Fibroblast of villous mesenchyme (primary cell): ENCODE measurements at regions not wholly inside any gene's neighbourhood (a gene's known extent, or its start where the extent isn't known, plus 50 kb on each side); places are given as distances from the start of the nearest gene placed in this dataset.
"Not testable (repeated sequence)": the region's sequence is repeated elsewhere in the genome, so short reads cannot be mapped to it uniquely, and the experiment has no call there.

ENCODE experiments used
- DNase-seq: peaks from one replicate; pipeline ENCODE4 v3.0.0-alpha.2; 2010; ENCODE audit warnings: low read depth
- H3K4me3 ChIP-seq: 2 replicates; pipeline ENCODE4 v1.5.1; 2011; ENCODE audit warnings: low read depth, mild to moderate bottlenecking, low read length
- TF ChIP-seq, protein P1 (sequence below): IDR thresholded peaks from 2 replicates; pipeline ENCODE4 v1.5.1; 2012; ENCODE audit warnings: low read depth, mild to moderate bottlenecking, low read length; ENCODE audit not compliant: insufficient read depth

DNA sequence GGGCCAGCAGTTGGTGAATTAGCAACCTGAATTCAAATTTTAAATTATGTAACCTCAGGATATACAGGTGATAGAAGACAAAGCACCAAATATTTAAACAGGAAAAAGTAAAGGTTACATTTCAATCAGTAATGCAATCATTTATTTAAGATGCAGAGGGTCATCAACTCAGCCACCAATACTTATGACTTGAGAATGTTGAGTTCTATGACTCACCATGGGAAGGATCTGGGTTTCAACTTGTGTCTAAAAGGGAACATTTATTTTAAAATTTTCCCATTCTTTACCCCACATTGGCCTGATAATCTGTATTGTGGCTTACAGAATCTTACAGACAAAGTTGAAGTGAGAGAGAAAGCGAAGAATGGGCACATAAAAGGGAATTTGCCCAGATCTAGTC is 418.0 kb downstream of the NDFIP2 start:
- no peak overlapping the region for H3K4me3 ChIP-seq
- TF ChIP-seq, protein P1, sequence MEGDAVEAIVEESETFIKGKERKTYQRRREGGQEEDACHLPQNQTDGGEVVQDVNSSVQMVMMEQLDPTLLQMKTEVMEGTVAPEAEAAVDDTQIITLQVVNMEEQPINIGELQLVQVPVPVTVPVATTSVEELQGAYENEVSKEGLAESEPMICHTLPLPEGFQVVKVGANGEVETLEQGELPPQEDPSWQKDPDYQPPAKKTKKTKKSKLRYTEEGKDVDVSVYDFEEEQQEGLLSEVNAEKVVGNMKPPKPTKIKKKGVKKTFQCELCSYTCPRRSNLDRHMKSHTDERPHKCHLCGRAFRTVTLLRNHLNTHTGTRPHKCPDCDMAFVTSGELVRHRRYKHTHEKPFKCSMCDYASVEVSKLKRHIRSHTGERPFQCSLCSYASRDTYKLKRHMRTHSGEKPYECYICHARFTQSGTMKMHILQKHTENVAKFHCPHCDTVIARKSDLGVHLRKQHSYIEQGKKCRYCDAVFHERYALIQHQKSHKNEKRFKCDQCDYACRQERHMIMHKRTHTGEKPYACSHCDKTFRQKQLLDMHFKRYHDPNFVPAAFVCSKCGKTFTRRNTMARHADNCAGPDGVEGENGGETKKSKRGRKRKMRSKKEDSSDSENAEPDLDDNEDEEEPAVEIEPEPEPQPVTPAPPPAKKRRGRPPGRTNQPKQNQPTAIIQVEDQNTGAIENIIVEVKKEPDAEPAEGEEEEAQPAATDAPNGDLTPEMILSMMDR = no peak
- no peak for DNase-seq

DNA sequence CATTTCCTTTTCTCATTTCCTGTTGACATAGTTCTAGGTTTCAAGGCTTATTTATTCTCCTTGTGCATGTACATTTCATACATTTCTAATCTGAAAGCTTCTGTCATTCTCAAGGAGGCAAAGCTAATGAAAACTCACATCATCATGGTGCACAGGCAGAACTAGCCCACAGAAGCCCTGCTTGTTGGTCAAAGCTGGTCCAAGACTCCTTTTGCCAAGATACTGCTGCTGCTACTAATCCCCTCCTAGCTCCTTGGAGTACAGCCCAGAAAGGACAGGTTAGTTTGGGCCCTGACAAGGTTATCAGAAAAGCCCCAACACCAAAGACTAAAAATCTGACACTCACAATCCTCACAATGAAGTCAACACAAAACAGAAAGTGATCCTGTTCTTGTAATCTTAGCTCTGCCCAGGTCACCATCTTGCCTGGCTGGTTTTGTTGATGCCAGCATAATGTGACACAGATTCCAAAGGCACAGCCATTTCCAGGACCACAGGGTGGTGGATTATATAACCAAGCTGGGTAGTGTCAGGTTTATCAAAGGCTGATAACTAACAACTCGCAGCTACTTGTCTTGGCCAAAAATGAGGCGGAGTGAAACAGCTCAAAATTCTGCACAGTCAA is 417.4 kb downstream of the NDFIP2 start:
- DNase-seq = no peak
- no peak overlapping the region for H3K4me3 ChIP-seq
- TF ChIP-seq, protein P1 = no peak

DNA sequence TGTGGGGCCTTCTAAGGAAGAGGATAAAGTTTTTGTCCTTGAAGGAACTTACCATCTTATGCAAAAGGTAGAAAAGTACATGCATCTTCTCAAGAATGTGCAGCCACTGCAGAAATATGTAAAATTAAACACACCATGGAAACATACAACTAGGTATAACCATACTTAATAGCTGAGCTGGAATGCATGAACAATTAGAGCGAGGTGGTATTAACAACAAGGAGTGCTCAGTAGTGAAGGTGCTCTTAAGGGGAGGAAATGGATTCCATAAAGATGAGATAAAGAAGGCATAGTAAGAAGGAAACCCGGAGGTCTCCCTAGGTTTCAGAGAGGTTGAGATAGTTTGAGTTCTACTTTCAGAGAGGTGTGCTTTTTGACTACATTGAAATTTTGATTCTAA is 415.9 kb downstream of the NDFIP2 start:
- DNase-seq = no peak
- TF ChIP-seq, protein P1 = no peak
- H3K4me3 ChIP-seq = no peak overlapping the region

DNA sequence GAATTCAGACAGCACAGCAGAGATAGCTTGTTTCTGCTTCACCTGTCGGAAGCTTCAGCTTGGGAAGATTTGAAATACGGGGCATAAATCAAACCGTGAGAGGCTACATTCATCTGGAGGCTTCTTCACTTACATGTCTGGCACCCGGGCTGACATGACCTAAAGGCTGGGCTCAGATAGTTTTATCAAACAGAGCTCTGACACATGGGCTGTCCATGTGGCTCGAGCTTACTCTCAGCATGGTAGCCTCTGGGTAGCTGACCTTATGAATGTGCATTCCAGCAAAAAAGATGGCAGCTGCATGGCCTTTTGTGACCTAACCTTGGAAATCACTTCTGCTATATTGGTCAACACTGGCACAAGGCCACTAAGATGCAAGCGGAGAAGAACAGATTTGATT is 414.5 kb downstream of the NDFIP2 start:
- DNase-seq = no peak
- TF ChIP-seq, protein P1 = no peak
- H3K4me3 ChIP-seq = no peak overlapping the region

DNA sequence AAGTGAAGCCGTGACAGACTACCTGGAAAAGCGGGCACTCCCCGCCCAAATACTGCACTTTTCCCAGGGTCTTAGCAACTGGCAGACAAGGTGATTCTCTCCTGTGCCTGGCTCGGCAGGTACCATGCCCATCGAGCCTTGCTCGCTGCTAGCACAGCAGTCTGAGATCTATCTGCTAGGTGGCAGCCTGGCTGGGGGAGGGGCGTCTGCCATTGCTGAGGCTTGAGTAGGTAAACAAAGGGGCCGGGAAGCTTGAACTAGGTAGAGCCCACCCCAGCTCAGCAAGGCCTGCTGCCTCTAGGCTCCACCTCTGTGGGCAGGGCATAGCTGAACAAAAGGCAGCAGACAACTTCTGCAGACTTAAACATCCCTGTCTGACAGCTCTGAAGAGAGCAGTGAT is 406.3 kb downstream of the NDFIP2 start:
- not testable (repeated sequence) for H3K4me3 ChIP-seq, DNase-seq

DNA sequence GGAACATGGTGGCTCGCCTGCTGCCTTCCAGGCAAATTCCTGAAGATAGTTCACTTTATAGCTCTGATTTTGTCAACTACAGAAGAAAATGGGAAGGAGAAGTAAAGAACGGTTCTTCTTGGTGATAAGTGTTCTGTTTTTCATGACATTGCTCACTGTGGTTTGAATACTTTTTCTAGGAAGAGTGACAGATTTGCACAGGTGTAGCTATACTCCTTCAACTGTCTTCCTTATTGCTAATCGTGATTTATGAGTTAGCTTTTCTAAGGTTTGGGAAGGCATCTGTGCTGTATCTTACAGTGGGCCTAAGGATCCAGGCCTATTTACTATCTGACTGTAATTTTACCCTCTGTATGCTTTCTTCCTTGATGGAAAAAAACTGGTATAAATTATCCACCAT is 405.6 kb downstream of the NDFIP2 start:
- TF ChIP-seq, protein P1 = no peak

DNA sequence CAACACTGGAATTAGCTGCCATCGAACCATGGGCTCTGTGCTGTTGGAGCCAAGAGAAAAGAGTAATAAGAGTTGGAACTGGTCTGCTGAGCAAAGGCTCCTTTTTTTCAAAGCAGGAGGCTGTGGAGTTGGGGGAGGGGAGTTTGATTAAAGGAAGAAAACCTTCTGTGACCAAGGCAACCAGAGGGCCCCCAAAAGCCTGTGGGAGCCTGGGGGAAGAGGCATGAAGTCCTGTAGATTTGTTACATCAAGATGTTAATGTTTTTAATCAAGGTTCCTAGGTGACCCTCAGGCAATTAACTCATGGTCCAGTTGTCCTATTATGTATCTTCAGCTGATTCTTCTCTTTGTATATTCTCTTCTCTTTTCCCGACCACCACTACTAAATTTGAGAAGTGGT is 403.9 kb downstream of the NDFIP2 start:
- H3K4me3 ChIP-seq = no peak overlapping the region
- TF ChIP-seq, protein P1 = no peak
- no peak for DNase-seq

More for the DNA sequence above, 405.6 kb downstream of the NDFIP2 start:
- no peak for DNase-seq
- no peak overlapping the region for H3K4me3 ChIP-seq
